ENCODE measurements at regions not wholly inside any gene's neighbourhood (a gene's known extent, or its start where the extent isn't known, plus 50 kb on each side); places are given as distances from the start of the nearest gene placed in this dataset.

DNA sequence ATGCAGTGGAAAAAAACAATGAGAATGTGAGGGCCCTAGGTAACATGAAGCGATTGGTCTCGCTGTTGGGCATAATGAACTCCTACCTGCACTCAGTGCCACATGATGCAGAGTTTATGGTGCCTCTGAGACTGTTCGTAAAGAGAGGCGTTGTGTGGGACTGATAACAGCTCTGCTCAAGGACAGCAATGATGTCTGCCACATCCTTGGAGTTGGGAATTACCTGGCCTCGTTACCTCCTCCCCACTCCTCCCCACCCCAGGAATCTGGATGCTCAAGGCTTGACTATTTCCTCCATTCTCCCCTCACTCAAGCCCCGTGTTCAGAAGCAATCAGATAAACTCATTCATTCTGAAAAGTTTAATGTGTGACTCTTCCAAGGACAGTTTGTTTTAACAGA is 148.0 kb upstream of the JADE1 start:
- no peak for TF ChIP-seq POLR2A (IDR thresholded peaks at IDR 0.05)
- TF ChIP-seq, protein P1, sequence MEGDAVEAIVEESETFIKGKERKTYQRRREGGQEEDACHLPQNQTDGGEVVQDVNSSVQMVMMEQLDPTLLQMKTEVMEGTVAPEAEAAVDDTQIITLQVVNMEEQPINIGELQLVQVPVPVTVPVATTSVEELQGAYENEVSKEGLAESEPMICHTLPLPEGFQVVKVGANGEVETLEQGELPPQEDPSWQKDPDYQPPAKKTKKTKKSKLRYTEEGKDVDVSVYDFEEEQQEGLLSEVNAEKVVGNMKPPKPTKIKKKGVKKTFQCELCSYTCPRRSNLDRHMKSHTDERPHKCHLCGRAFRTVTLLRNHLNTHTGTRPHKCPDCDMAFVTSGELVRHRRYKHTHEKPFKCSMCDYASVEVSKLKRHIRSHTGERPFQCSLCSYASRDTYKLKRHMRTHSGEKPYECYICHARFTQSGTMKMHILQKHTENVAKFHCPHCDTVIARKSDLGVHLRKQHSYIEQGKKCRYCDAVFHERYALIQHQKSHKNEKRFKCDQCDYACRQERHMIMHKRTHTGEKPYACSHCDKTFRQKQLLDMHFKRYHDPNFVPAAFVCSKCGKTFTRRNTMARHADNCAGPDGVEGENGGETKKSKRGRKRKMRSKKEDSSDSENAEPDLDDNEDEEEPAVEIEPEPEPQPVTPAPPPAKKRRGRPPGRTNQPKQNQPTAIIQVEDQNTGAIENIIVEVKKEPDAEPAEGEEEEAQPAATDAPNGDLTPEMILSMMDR (IDR thresholded peaks at IDR 0.05 in 4 of 5, conservative IDR thresholded peaks at IDR 0.05 in 1 of 5), result no peak

Data from gastrocnemius medialis (tissue), 4 donors.